ENCODE measurements at regions not wholly inside any gene's neighbourhood (a gene's known extent, or its start where the extent isn't known, plus 50 kb on each side); places are given as distances from the start of the nearest gene placed in this dataset.
A peak's percentile ranks its signal among the peaks of the same experiment; 100 is the strongest.

- H3K36me3 ChIP-seq = no peaks in the 10 kb centered on the region
- H3K27me3 ChIP-seq (replicated peaks; ENCODE audit: insufficient read depth) = no peaks in the 10 kb centered on the region
- ATAC-seq (ENCODE audit: insufficient number of reproducible peaks, low FRiP score, low read depth) (no peak), DNase-seq (ENCODE audit: low spot score) (no peak)
- TF ChIP-seq CTCF (IDR thresholded peaks at IDR 0.05) = no peak
- H3K4me1 ChIP-seq (ENCODE audit: control insufficient read depth in 1 of 2, low read depth in 2 of 2) = peaks cover 0 to 10% of the 10 kb centered on the region in 2 donors
- H3K27ac ChIP-seq = no peak overlapping the region
- no peaks in the 10 kb centered on the region for H3K9me3 ChIP-seq
- no peak overlapping the region for H3K4me3 ChIP-seq
Measured at GRCh38 chr4:133776961-133777360, 424.6 kb downstream of the PABPC4L start.

GRCh38 chr4:133776503-133776902 is 425.1 kb downstream of the PABPC4L start:
- no peak for TF ChIP-seq CTCF (IDR thresholded peaks at IDR 0.05)
- no peaks in the 10 kb centered on the region for H3K9me3 ChIP-seq
- no peak overlapping the region for H3K27ac ChIP-seq
- H3K36me3 ChIP-seq = no peaks in the 10 kb centered on the region
- H3K4me3 ChIP-seq = no peak overlapping the region
- no peaks in the 10 kb centered on the region for H3K27me3 ChIP-seq (replicated peaks; ENCODE audit: insufficient read depth)
- DNase-seq (ENCODE audit: low spot score) = no peak
- H3K4me1 ChIP-seq (ENCODE audit: control insufficient read depth in 1 of 2, low read depth in 2 of 2) = peaks cover 0 to 10% of the 10 kb centered on the region in 2 donors
- no peak for ATAC-seq (ENCODE audit: insufficient number of reproducible peaks, low FRiP score, low read depth)

GRCh38 chr4:133775881-133776280 is 425.7 kb downstream of the PABPC4L start:
- Histone ChIP-seq H3K4me3 (no peak overlapping the region), H3K9me3 (no peaks in the 10 kb centered on the region), H3K27me3 (replicated peaks; ENCODE audit: insufficient read depth) (no peaks in the 10 kb centered on the region), H3K36me3 (no peaks in the 10 kb centered on the region), H3K27ac (no peak overlapping the region), H3K4me1 (ENCODE audit: control insufficient read depth in 1 of 2, low read depth in 2 of 2) (peaks cover 0 to 10% of the 10 kb centered on the region in 2 donors)
- DNase-seq (ENCODE audit: low spot score) (no peak), ATAC-seq (ENCODE audit: insufficient number of reproducible peaks, low FRiP score, low read depth) (no peak)
- TF ChIP-seq CTCF (IDR thresholded peaks at IDR 0.05) = no peak

GRCh38 chr4:133775469-133775868 is 426.1 kb downstream of the PABPC4L start:
- no peak for TF ChIP-seq CTCF (IDR thresholded peaks at IDR 0.05)
- DNase-seq (ENCODE audit: low spot score) = no peak
- H3K27ac ChIP-seq = no peak overlapping the region
- no peaks in the 10 kb centered on the region for H3K36me3 ChIP-seq
- H3K27me3 ChIP-seq (replicated peaks; ENCODE audit: insufficient read depth) = no peaks in the 10 kb centered on the region
- ATAC-seq (ENCODE audit: insufficient number of reproducible peaks, low FRiP score, low read depth) = no peak
- H3K9me3 ChIP-seq = no peaks in the 10 kb centered on the region
- peaks cover 0 to 10% of the 10 kb centered on the region in 2 donors for H3K4me1 ChIP-seq (ENCODE audit: control insufficient read depth in 1 of 2, low read depth in 2 of 2)
- H3K4me3 ChIP-seq = no peak overlapping the region

GRCh38 chr4:133759428-133759827 is 442.2 kb downstream of the PABPC4L start:
- peak overlapping the region in 1 of 2 donors; percentile 43 for H3K27ac ChIP-seq
- peaks cover 8 to 46% of the 10 kb centered on the region in 2 donors for H3K4me1 ChIP-seq (ENCODE audit: control insufficient read depth in 1 of 2, low read depth in 2 of 2)
- no peaks in the 10 kb centered on the region for H3K36me3 ChIP-seq
- H3K9me3 ChIP-seq = no peaks in the 10 kb centered on the region
- DNase-seq (ENCODE audit: low spot score) (no peak), ATAC-seq (ENCODE audit: insufficient number of reproducible peaks, low FRiP score, low read depth) (no peak)
- no peaks in the 10 kb centered on the region for H3K27me3 ChIP-seq (replicated peaks; ENCODE audit: insufficient read depth)
- H3K4me3 ChIP-seq = no peak overlapping the region
- TF ChIP-seq CTCF (IDR thresholded peaks at IDR 0.05) = no peak

Data from thoracic aorta (tissue), 2 donors.